Panc1 (cell line): ENCODE measurements at regions not wholly inside any gene's neighbourhood (a gene's known extent, or its start where the extent isn't known, plus 50 kb on each side); places are given as distances from the start of the nearest gene placed in this dataset.

Source experiments
- ATAC-seq: fragments of 200-7000 bp; cut with Tn5 transposase; 2 replicates; pipeline ENCODE4 v1.9.1; 2020; ENCODE audit warnings: mild to moderate bottlenecking, moderate library complexity
- BruUV-seq: library from RNA; stranded (reverse); fragments of 400-500 nt; replicated peaks from 2 replicates; lab custom pipeline; 2021; lab: Mats Ljungman, UMichigan
- CTCF ChIA-PET: fragments of 300-600 bp; sonication (Branson Sonifier 250); formaldehyde crosslinking; loops from one replicate; lab custom pipeline; 2022; ENCODE audit warnings: antibody characterized with exemption; lab: Charles Lee
- POLR2A ChIA-PET: fragments of 300-600 bp; sonication (Branson Sonifier 250); formaldehyde crosslinking; loops from one replicate; lab custom pipeline; 2022; ENCODE audit warnings: antibody characterized with exemption; lab: Charles Lee
- DNase-seq: peaks from one replicate; pipeline ENCODE4 v3.0.0-alpha.2; 2010; ENCODE audit warnings: low read depth, low spot score
- H3K27ac ChIP-seq: 2 replicates; pipeline ENCODE4 v1.5.1; 2011; ENCODE audit warnings: mild to moderate bottlenecking, low read length, inconsistent platforms
- H3K27me3 ChIP-seq: fragments of 200-500 bp; sonication (Bioruptor generic); 2 replicates; pipeline ENCODE4 v1.6.0; 2014; ENCODE audit warnings: low read length, inconsistent platforms; ENCODE audit not compliant: control insufficient read depth, insufficient read depth
- H3K36me3 ChIP-seq: fragments of 200-500 bp; sonication (Bioruptor generic); 2 replicates; pipeline ENCODE4 v1.5.1; 2014; ENCODE audit warnings: inconsistent platforms, mild to moderate bottlenecking, low read length, moderate library complexity; ENCODE audit not compliant: control insufficient read depth, insufficient read depth
- H3K4me1 ChIP-seq: 2 replicates; pipeline ENCODE4 v1.5.1; 2011; ENCODE audit warnings: inconsistent platforms, mild to moderate bottlenecking, low read length, moderate library complexity; ENCODE audit not compliant: control insufficient read depth, insufficient read depth
- H3K4me3 ChIP-seq, 2 experiments: 2 replicates each; pipeline ENCODE4 v1.5.1; 2011 to 2012; ENCODE audit warnings: low read depth in 2 of 2, low read length in 2 of 2, mild to moderate bottlenecking in 2 of 2, inconsistent platforms in 1 of 2, moderate library complexity in 1 of 2
- H3K9me3 ChIP-seq: fragments of 200-500 bp; sonication (Bioruptor generic); 2 replicates; pipeline ENCODE4 v1.5.1; 2014; ENCODE audit warnings: low read depth, mild to moderate bottlenecking, inconsistent platforms, low read length, moderate library complexity; ENCODE audit not compliant: control insufficient read depth, insufficient read depth
- POLR2AphosphoS5 ChIP-seq: IDR thresholded peaks from 2 replicates; pipeline ENCODE4 v1.6.1; 2012; ENCODE audit warnings: mild to moderate bottlenecking, low read depth, low read length, moderate library complexity
- SIN3A ChIP-seq: IDR thresholded peaks from 2 replicates; pipeline ENCODE4 v1.6.1; 2012; ENCODE audit warnings: low read depth, mild to moderate bottlenecking, low read length, moderate library complexity, borderline replicate concordance; ENCODE audit not compliant: insufficient read depth
- TCF7L2 ChIP-seq: IDR thresholded peaks from 2 replicates; pipeline ENCODE4 v1.6.1; 2011; ENCODE audit warnings: mild to moderate bottlenecking, low read depth, low read length, inconsistent platforms
- in situ Hi-C: cut with HindIII; loops from 2 replicates; pipeline ENCODE4 v1.10.0; 2016; ENCODE audit warnings: low sequenced_read_pairs, low pct_unique_long_range_greater_than_20kb
- intact Hi-C: fragments of 100-400 bp; cut with micrococcal nuclease; formaldehyde crosslinking; loops from one replicate; pipeline ENCODE4 v1.10.0; 2022; ENCODE audit not compliant: unreplicated experiment
- TF ChIP-seq, protein P1 (sequence below): fragments of 450-650 bp; IDR thresholded peaks from 2 replicates; pipeline ENCODE4 v1.5.1; 2017; ENCODE audit warnings: mild to moderate bottlenecking
- TF ChIP-seq, protein P2 (sequence below), 2 experiments: IDR thresholded peaks; 2 replicates each; pipeline ENCODE4 v1.6.1; 2011 to 2012; ENCODE audit warnings: low read depth in 2 of 2, control low read depth in 1 of 2, low read length in 1 of 2, mild to moderate bottlenecking in 1 of 2, moderate library complexity in 1 of 2; ENCODE audit not compliant: insufficient read depth in 1 of 2

DNA sequence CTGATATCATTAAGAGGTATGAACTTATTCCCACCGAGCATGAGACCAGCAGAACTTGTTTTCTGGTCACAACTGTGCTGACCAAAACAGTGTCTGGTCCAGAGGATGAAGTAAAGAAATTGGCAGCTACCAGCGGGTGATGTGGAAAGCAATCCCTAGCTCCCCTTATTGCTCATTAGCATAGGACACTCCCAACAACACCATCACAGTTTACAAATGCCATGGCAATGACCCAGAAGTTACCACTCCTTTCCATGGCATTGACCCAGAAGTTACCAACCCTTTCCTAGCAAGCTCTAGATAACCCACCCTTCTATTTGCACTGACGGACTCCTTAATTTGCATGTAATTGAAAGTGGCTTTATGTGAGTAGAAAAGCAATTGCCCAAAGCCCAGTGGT is 1856.1 kb downstream of the OLFM4 start:
- no peak for ATAC-seq
- CTCF ChIA-PET, result no interaction called here

DNA sequence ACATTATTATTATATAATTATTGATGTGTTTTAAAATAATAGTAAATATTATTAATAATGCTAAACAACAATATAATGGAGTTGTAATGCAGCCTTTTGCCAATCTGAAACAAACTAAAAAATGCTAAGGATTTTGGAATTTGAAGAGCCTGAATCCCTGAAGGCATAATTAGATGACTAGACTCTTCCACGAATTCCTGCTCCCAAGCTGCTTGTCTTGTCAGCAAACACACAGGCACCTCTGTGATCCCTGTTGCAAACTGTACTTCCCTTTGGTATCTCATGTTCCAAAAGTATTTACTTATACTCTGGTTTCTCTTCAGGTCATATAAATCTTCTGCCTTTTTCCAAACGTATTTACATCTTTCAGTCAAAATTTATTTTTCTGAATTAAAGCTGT is 1862.4 kb downstream of the OLFM4 start:
- intact Hi-C loops, result no loop called here
- TF ChIP-seq, protein P1, sequence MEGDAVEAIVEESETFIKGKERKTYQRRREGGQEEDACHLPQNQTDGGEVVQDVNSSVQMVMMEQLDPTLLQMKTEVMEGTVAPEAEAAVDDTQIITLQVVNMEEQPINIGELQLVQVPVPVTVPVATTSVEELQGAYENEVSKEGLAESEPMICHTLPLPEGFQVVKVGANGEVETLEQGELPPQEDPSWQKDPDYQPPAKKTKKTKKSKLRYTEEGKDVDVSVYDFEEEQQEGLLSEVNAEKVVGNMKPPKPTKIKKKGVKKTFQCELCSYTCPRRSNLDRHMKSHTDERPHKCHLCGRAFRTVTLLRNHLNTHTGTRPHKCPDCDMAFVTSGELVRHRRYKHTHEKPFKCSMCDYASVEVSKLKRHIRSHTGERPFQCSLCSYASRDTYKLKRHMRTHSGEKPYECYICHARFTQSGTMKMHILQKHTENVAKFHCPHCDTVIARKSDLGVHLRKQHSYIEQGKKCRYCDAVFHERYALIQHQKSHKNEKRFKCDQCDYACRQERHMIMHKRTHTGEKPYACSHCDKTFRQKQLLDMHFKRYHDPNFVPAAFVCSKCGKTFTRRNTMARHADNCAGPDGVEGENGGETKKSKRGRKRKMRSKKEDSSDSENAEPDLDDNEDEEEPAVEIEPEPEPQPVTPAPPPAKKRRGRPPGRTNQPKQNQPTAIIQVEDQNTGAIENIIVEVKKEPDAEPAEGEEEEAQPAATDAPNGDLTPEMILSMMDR, result no peak
- TF ChIP-seq POLR2AphosphoS5, result no peak
- no peak for TF ChIP-seq SIN3A
- TF ChIP-seq TCF7L2, result no peak
- TF ChIP-seq, protein P2, sequence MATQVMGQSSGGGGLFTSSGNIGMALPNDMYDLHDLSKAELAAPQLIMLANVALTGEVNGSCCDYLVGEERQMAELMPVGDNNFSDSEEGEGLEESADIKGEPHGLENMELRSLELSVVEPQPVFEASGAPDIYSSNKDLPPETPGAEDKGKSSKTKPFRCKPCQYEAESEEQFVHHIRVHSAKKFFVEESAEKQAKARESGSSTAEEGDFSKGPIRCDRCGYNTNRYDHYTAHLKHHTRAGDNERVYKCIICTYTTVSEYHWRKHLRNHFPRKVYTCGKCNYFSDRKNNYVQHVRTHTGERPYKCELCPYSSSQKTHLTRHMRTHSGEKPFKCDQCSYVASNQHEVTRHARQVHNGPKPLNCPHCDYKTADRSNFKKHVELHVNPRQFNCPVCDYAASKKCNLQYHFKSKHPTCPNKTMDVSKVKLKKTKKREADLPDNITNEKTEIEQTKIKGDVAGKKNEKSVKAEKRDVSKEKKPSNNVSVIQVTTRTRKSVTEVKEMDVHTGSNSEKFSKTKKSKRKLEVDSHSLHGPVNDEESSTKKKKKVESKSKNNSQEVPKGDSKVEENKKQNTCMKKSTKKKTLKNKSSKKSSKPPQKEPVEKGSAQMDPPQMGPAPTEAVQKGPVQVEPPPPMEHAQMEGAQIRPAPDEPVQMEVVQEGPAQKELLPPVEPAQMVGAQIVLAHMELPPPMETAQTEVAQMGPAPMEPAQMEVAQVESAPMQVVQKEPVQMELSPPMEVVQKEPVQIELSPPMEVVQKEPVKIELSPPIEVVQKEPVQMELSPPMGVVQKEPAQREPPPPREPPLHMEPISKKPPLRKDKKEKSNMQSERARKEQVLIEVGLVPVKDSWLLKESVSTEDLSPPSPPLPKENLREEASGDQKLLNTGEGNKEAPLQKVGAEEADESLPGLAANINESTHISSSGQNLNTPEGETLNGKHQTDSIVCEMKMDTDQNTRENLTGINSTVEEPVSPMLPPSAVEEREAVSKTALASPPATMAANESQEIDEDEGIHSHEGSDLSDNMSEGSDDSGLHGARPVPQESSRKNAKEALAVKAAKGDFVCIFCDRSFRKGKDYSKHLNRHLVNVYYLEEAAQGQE (IDR thresholded peaks at IDR 0.05; ENCODE audit: insufficient read depth in 1 of 2, low read depth in 2 of 2, low read length in 1 of 2), result no peak
- Histone ChIP-seq H3K4me1 (no peaks in the 10 kb centered on the region), H3K36me3 (no peaks in the 10 kb centered on the region), H3K27ac (no peak overlapping the region), H3K27me3 (no peaks in the 10 kb centered on the region), H3K9me3 (no peaks in the 10 kb centered on the region), H3K4me3 (no peak overlapping the region)
- in situ Hi-C loops, result no loop called here
- POLR2A ChIA-PET, result no interaction called here
- ATAC-seq (no peak), DNase-seq (no peak)
- CTCF ChIA-PET, result no interaction called here
- no TSS peak for BruUV-seq

More for the DNA sequence above, 1856.1 kb downstream of the OLFM4 start:
- DNase-seq, result no peak
- TF ChIP-seq TCF7L2 (no peak), SIN3A (no peak), POLR2AphosphoS5 (no peak)
- TF ChIP-seq, protein P2 (IDR thresholded peaks at IDR 0.05; ENCODE audit: insufficient read depth in 1 of 2, low read depth in 2 of 2, low read length in 1 of 2), result no peak
- TF ChIP-seq, protein P1, result no peak
- POLR2A ChIA-PET, result no interaction called here
- Histone ChIP-seq H3K36me3 (no peaks in the 10 kb centered on the region), H3K4me1 (no peaks in the 10 kb centered on the region), H3K4me3 (no peak overlapping the region), H3K27me3 (no peaks in the 10 kb centered on the region), H3K9me3 (no peaks in the 10 kb centered on the region), H3K27ac (no peak overlapping the region)
- in situ Hi-C loops (no loop called here), intact Hi-C loops (no loop called here)
- no TSS peak for BruUV-seq
